ENCODE measurements at regions not wholly inside any gene's neighbourhood (a gene's known extent, or its start where the extent isn't known, plus 50 kb on each side); places are given as distances from the start of the nearest gene placed in this dataset.
"Not testable (repeated sequence)": the region's sequence is repeated elsewhere in the genome, so short reads cannot be mapped to it uniquely, and the experiment has no call there.

- no peak for DNase-seq
Measured at GRCh38 chrX:40227125-40227524, 129.4 kb upstream of the BCOR start.

GRCh38 chrX:40224658-40225057 lies 126.9 kb upstream of the BCOR start:
- no peak for DNase-seq

GRCh38 chrX:40222612-40223011 lies 124.9 kb upstream of the BCOR start:
- not testable (repeated sequence) for DNase-seq

DNA sequence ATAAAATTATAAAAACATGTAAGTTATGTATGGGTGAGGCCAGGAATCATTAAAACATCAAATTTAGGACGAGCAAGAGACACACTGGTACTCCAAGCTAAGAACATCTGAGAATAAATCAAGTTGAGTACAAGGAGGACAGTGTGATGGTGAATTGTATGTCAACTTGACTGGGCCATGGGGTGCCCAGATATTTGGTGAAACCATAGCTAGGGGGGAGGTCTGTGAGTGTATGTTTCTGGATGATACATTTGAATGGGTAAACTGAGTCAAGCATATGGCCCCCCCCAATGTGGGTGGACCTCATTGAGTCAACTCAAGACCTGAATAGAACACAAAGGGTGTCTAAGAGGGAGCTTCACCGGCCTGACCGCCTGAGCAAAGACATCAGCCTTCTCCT lies 115.3 kb upstream of the BCOR start:
- no peak for DNase-seq

GRCh38 chrX:40209951-40210617 lies 112.3 kb upstream of the BCOR start:
- no peak for DNase-seq

DNA sequence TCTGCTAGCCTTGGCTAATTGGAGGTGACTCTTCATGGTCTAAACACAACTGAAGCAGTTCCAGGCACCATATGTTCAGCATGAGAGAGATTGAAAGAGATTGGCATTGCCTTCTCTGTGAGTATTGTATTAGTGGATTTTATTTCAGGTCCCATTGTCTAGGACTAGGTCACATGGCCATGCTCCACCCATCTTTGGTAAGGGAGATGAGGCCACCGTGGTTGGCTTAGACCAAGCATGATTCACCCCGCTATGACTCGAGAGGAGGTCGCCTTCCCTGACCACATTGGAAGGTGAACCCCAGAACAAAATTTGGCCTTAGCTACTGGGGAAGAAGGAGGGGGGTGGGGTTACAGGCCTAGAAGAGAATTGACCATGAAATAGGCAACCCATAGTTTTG lies 109.9 kb upstream of the BCOR start:
- DNase-seq, result no peak

- DNase-seq, result no peak
Measured at GRCh38 chrX:40205471-40205870, 107.7 kb upstream of the BCOR start.

DNA sequence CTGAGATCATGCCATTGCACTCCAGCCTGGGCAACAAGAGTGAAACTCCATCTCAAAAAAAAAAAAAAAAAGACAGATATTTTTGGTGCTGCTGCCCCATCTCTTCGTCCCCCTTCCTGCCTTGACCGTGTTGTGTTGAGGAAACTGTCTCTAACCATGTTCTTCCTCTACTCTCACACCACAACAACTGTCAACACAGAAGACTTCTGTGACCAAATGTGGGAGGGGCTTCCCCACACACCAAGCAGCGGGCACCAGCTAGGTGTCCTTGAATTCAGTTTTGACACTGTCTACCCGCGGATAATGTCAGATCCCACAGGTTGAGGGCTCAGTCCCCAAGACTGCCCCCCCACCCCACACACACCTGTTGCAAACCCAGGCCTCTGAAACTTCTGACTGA lies 104.7 kb upstream of the BCOR start:
- DNase-seq, result no peak

DNA sequence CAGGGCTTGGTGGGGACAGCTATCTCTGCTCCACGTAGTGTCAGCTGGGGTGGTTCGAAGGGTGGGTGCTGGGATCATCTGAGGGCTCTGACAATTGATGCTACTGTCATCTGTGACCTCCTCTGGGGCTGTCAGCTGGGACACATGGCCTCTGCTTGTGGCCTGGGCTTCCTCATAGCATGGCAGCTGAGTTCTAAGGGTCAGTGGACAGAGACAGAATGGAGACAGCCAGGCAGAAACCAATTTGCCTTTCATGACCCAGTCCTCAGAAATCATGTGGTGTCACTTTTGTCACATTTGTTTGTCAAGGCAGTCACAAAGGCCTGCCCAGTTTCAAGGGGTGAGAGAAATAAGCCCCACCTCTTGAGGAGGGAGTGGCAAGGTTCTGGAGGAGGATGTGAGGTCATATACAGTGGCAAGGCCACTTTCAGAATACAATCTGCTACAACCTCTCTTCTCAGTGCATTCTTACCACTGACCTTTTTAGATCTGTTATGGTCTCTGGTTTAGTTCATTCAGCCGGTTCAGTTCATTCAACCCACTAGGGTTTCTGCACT lies 103.6 kb upstream of the BCOR start:
- DNase-seq, result no peak

DNA sequence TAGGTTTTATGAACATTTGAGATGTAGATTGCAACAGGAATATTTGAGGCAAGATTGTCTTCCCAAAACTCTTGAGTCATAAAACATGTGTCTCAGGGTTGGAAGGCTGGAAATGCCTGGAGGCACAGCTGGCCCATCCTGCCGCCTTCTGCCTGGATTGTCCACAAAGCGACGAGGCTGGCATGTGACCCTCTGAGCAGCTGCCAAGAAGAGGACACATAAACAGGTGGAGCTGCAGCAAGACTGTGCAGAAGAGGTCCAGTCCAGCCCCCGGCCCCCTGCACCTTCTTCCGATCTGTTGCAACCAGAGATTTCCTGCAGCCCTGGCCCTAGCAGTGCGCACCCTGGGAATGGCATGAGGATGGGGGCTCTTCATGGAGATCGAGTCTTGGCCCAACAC lies 101.9 kb upstream of the BCOR start:
- peak; percentile 28 for DNase-seq

GRCh38 chrX:40197071-40197470 lies 99.3 kb upstream of the BCOR start:
- DNase-seq, result no peak

- no peak for DNase-seq
Measured at GRCh38 chrX:40195368-40195767, 97.6 kb upstream of the BCOR start.

GRCh38 chrX:40192196-40192595 lies 94.4 kb upstream of the BCOR start:
- DNase-seq, result no peak

GRCh38 chrX:40189637-40190036 lies 91.9 kb upstream of the BCOR start:
- no peak for DNase-seq

GRCh38 chrX:40188573-40189417 lies 91.0 kb upstream of the BCOR start:
- DNase-seq, result no peak

GRCh38 chrX:40184968-40185367 lies 87.2 kb upstream of the BCOR start:
- no peak for DNase-seq

GRCh38 chrX:40182615-40183014 lies 84.9 kb upstream of the BCOR start:
- DNase-seq, result no peak

- DNase-seq, result no peak
Measured at GRCh38 chrX:40182095-40182494, 84.3 kb upstream of the BCOR start.

DNA sequence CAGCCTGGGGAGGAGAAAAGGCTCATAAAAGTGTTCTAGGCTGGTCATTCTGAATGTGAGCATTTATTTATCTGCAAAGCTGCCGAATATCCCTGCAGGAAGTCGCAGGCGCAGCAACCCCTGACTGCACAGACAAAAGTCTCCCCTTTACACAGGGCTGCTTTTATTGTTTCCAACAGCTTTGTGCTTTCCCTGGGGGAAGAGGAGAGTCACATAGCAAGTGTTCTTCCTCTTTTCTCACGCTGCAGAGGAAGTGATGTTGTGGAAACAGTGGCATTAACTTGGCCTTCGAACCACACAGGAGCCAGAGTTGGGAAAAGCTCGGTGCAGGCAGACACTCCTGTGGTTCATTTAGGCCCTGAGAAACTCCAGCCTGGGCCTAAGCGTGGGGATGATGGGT lies 81.5 kb upstream of the BCOR start:
- no peak for DNase-seq

- DNase-seq, result no peak
Measured at GRCh38 chrX:40177942-40178715, 80.4 kb upstream of the BCOR start.

GRCh38 chrX:40177489-40177888 lies 79.7 kb upstream of the BCOR start:
- DNase-seq, result no peak

GRCh38 chrX:40177117-40177430 lies 79.3 kb upstream of the BCOR start:
- no peak for DNase-seq

DNA sequence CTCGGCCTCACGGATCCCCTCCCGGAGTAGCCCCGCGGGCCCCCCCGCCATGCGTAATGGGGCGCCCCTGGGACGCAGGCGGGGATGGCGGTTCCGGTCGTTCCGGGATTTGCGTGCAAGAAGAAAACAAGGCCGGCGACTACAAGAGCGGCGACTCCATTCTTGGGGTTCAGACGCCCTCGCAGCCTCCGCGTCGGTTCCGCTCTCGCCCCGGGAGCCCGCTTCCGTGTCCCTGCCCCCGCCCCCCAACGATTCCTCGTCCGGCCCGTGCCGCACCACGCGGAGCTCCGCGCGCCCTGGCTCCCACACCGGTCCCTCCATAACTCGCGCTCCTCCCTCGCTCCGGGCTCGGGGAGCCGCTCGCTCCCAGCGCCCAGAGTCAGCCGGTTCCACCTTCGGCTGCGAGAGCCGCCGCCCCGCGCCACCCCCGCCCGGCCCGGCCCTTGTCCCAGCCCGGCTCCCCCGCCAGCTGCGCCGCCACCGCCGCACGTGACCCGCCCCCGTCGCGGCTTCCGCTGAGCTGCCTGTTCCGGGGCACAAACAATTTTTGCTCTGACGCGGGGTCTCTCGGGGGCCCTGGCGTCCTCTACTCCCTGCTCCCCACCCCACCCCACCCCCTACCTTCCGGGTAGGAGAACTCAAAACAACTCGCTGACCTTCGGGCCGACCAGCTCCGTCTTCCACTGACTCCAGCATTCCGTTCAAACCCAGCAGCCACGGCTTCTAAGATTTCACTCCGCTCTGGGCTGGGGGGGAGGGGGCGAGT lies 78.8 kb upstream of the BCOR start:
- DNase-seq, result peak; percentile 85
